Stimulated activated CD4-positive, alpha-beta T cell treated with anti-CD3 and anti-CD28 coated beads, Interleukin-1b, Interleukin-23, amount 100 ng/mL, for 4 hours (primary cell): ENCODE measurements at regions not wholly inside any gene's neighbourhood (a gene's known extent, or its start where the extent isn't known, plus 50 kb on each side); places are given as distances from the start of the nearest gene placed in this dataset.

Source experiments
- DNase-seq, 2 donors: peaks; one replicate each; pipeline ENCODE4 v3.0.0-alpha.2; 2020; ENCODE audit warnings: low read depth in 2 of 2

DNA sequence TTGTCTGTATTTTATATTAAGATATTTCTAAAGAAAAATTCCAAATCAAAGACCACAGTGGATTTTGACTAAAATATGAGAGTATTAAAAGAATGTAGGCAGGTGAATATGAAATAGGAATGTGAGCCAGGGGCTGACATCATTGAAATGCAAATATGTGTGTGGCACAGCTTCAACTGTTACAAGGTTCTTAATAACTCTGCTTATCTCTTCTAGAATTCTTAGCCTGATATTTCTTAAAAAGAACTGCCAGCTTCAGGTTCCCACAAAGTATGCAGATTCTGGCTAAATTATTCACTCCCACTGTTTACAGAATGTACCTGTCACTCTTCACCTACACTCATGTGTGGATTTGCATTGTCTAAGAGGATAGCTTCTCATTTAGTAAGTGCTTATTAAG is 274.4 kb downstream of the DIRAS2 start:
- no peak for DNase-seq

DNA sequence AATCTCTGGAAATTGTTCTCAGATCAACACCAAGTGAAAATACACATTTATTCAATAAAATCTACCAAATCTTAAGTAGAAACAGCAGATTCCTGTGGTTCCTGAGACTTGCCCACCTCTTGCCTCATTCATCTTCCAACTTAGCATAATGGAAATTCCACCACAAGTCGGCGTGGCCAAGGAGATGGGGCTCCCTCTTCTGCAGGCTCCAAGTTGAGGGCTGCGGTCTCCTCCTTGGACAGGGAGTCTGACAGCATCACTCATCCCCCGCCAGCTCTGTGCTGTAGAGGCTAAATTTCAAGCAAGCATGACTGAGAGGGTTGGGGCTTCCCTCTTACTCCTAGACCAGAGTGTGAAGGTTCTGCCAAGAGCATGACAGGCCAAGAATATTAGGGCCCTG is 273.7 kb downstream of the DIRAS2 start:
- DNase-seq: no peak

DNA sequence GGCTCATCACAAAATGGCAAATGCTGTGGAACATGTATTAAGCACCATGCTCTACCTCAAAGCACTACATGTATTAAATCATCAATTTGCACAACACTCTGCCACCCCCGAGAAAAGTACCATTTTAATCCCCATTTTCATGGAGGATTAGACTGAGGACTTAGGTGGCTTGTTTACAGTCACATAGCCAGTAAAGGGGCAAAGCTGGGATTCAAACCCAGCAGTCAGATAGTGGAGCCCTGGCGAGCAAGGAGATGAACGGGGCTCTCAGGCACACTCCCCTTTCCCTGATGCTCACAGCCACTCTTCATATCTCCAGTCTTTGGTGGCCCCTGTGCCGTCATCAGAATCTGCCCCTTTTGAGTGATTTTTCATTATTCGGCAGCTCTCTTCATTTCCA is 262.9 kb downstream of the DIRAS2 start:
- DNase-seq: no peak

DNA sequence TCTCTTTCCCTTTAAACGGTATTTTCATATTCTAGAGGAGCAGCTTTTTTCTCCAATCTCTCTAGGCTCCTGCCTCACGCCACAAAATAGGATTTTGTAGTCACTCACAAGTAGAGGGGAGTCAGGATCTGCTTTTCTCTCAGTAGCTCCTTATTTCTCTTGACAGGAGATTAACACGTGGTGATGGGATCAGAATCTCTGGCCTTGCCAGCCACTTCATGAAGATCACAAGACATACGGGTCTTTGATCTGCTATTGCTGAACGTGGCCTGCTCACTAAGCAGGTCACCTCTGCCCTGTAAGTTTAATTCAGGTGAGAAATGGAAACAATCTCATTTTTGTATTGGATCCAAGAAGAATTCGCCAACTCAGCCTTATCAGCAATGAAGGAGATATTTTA is 257.5 kb downstream of the DIRAS2 start:
- no peak for DNase-seq

DNA sequence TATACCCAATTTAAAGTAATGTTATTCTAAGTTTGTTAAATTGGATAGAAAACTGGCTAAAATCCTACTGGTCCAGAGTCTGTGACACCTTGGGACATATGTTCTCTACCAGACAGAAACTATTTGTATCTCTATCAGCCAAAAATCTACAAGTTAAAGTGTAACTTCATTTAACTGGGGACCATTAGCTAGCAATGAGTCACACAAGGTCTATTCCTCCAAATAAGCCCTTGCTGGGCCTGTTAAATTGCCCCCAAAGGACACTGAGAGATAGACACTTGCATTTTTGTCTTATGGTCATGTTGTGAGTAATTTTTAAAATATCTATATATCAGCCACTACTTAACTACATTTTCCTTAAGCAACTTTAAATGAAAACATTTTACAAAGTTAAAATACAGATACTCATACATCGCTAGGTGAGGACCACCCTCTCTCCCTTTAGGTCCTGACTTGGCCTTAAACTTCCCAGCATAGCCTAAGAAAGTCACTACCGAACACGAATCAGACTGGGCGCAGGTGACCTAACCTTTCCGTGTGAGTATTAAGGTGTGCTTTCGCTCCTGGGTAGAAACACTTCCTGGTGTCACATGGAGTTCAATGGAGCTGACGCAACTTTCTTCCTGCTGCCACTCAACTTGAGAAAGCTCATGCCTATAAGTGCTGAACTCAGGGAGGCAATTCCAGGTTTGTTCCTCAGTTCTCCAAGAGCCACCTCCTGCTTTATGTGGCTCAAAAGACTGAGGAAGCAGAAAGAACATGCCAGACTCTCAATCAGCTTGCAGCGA is 249.1 kb downstream of the DIRAS2 start:
- no peak for DNase-seq

DNA sequence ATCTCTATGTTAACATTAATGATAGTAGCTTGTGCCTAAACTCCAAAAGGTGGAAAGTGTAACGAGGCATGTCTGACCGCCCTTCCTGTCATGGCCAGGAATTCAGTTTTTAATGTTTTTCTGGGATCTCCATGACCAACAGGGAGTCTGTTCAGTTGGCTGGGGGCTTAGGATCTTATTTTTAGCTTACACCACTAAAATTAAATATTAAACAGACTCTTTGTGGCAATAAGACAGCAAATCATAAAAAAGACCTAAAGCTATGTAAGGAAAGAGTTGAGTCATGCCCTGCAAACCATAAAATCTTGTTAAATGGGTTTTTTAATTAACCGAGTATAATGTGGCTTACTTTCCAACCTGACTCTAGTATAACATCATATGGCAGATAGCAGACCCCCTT is 247.8 kb downstream of the DIRAS2 start:
- DNase-seq: no peak

DNA sequence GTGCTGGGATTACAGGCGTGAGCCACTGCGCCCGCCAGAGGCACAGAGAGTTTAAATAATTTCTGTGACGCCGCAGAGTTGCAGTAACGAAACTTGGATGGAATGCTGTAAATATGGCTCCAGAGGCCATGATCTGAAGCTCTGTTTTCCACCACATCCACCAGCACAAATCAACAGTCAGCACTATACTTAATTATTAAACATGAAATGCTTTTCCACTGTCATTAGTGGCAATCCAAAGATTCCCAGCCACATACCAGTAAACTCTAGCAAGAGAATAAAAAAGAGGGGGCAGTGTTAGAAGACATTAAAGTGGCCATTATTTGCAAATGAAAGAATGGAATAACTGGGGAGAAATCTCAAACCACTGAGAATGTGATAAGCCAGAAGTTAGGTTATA is 242.5 kb downstream of the DIRAS2 start:
- DNase-seq: no peak

DNA sequence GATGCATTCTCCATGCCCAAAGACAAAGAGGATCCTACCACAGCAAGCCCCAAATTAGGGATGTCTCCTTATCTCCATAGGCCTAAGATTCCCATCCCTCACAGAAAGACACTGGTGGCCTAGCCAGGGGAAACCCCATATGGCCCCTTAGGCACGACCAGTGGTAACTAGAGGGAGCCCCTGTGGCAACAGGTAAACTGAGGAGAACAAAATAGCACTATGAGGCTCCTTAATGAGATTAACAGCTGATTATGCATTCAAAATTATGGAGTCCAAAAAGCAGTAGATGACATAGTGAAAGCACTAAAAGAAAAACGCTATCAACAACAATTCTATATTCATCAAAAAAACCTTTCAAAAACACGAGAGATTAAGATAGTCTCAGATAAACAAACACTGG is 234.0 kb downstream of the DIRAS2 start:
- DNase-seq: no peak

DNA sequence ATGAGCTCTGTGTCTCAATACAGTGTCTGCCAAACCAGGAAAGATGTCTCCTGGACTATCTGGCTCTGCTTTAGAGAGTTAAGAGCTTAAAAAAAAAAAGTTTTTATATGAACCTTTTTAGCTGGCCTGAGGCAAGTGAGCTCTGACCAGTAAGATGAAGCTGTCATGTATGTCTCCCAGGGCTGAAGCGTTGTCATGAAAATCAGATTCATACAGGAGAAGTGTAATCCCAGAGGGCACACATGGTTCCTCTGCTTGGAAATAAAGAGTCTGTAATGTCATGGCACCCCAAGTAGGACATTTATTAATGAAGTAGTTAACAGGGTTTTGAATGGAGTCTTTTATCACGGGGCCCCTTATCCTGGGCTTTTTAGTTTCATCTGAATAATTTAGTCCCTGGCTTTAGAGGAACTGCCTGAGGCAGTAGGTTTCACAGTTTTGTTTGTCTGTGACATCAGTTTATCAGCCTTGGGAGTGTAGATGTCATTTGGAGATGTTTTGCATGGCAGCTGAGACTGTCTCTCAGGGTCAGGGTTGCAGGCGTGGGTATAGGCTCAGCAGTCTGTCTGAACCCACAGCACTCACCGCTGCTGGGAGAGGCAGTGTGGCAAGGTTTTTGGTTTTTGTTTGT is 223.3 kb downstream of the DIRAS2 start:
- DNase-seq: no peak

DNA sequence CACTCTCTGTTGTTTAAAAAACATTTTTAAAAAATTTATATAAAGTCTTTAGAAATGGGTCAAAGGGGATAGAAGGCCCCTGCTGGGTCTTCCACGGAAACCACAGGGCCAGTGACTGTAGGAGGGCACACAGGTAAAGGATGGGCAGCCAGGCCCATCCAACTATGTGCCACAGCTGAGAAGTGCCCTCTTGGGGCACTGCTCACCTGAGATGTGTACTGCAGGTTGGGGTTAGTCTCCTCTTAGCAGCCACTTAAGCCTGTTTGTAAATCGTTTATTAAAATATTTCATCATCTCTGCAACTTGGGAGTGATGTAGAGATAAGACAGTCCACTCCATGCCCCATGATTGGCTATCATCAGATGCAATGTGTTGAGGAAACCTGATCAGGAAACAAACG is 222.4 kb downstream of the DIRAS2 start:
- no peak for DNase-seq

DNA sequence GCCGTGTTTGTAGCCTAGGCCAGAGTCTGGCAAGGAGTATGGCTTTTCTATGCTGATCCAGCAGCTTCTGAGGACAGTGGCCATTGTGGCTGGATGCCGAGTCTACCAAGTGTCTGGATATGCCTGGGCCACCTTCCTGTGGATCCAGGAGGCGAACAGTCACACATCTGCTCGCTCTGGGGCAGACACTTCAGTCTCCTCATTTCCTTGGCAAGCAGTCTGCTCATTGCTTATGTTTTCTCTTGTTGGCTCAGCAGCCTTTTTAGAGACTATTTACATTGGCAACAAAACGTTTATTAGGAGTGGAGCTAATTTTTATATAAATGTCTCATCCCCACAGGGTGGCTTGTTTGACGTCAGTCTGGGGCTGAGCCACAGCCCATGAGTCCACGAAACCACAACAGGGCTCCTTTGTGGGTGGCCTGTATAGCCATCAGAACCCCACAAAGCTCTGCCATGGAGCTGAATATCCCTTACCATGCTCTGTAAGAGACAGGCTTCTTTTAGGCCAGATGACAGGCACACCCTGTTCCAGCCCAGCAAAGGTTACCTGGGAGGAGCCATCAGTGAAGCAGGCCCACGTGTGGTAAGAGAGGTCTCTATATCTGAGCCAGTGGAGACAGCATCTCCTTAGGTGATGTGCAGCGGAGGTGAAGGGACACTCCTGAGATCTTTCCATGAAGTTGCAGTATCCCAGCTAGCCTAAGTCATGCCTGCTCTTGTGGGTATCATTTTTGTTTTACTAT is 221.7 kb downstream of the DIRAS2 start:
- no peak for DNase-seq

DNA sequence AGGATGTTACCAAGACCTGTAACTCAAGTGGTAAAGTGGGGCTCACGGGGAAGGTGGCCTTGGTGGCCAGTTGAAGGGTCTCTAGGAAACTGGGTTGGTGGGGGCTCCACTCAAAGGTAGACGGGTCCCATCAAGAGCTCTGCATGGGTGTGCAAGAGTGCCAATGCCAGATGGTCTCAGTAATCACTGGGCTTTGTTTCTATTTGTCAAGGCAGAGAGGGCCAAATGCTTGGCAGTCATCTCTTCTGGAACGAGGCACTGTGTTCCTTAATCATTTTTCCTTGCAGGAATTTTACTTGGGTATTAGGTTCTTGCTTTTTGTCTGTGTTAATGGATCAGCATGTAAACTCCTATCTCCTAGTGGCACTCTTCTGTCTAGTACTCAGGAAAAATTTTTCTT is 220.8 kb downstream of the DIRAS2 start:
- DNase-seq: no peak

DNA sequence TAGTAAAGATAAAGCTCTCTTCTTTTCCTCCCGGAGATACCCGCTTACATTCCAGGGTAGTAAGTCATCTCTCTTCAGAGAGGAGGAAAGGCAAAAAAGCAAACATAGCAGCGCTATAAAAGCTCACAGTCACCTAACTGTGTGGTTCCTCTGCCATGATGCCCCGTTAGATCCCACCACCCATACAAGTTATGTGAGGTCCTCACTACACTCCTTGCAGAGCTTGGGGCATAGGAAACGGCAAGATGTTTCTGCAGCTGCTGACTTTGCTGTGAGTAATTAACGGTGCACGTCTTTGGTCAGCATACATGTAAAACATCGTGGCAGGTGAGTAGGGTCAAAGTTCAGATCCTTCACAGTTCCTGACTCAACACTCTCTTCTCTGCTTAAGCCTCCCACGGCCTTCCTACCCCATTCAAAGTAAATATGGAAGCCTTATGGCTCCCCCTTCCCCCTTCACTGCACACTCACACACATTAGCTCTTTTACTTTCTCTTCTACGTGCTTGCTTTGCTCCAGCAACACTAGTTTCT is 218.9 kb downstream of the DIRAS2 start:
- no peak for DNase-seq

DNA sequence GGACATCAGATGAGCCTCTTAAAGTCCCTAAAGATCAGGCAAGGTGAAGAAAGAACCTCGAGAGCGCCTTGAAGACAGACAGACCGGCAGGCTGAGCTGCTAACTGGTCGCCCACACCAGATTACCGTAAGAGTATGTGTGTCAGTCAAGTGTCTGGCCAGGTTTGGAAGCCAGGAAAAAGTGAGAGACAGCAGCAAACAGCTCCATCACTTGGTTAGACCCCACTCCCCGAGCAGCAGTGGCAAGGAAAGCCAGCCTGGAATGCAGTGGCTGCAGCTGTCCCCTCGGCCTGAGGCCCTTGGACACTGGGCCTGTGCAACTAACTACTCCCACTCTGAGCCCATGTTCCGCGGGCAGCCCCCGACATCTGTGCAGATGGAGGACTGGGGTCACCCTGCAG is 214.1 kb downstream of the DIRAS2 start:
- DNase-seq: no peak

DNA sequence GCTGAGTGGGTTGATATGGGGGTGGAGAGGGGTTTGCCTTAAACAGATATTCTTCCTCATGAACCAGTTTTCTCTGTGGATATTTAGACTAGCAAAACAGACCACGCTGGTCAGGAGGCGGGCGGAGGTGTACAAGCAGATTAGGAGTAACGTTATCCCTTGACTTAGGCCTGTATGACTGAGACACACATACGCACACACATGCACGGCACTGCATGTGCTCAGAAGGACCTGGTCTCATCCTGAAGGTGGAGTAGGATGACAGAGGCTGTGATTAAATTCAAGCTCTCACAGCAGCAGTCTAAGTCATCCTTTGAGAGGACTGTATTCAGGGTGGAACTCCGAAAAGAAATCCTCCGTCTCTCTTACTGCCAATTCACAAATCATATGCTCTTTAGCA is 209.7 kb downstream of the DIRAS2 start:
- no peak for DNase-seq

DNA sequence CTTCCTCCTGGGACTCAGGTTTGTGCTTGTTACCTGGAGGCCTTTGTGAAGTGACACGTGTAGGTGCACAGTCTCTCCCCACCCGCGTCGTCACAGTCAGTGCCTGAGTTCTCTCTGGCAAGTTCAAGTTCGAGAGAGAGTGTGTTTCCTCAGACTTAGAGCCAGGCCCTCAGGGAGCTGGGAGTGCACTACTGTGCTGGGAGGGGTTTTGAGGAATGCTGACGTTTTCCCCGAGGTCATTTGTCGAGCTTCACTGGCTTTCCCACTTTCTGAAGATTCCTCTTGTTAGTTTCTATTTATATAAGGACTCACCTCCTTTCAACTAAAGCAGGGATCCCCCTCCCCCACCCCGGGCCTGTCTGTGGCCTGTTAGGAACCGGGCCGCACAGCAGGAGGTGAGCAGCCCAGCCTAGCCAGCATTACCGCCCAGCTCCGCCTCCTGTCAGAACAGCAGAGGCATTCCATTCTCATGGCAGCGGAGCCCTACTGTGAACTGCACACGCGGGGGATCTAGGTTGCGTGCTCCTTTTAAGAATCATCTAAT is 209.2 kb downstream of the DIRAS2 start:
- DNase-seq: no peak

DNA sequence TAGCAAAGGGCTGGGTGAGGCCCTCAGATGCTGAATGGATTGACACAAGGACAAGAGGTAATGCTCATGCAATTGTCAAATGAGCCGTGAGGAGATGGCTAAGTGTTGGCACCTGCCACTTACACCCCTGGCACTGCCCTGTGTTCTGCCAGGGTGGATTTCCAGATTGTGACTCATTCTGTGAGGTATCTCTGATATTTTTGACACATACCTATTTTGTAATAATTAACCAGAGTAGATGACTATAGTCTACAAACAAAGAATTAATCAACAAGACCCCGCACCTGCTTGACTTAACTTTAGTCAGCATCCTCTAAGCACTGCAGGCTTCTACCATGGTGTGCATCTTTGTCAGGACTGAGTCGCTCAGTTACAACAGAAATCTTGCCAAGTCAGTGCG is 200.8 kb downstream of the DIRAS2 start:
- DNase-seq: no peak

DNA sequence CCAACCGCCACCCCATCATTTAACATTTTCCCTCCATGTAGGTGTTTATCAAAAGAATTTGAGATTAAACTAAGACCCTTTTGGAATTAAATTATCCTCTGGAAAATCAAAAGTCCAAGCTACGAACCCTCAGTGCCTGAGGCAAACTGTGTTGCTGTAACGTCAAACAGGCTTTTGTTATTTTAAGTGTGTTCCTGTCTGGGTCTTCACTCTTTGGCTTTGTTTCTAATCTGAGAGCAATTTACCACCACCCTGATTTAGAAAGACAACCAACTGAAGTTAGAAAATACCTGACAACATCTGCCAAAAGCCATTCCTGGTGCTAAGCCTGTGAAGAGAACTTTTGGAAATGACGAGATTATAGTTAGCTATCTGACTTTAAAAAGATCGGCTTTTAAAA is 199.9 kb downstream of the DIRAS2 start:
- no peak for DNase-seq

DNA sequence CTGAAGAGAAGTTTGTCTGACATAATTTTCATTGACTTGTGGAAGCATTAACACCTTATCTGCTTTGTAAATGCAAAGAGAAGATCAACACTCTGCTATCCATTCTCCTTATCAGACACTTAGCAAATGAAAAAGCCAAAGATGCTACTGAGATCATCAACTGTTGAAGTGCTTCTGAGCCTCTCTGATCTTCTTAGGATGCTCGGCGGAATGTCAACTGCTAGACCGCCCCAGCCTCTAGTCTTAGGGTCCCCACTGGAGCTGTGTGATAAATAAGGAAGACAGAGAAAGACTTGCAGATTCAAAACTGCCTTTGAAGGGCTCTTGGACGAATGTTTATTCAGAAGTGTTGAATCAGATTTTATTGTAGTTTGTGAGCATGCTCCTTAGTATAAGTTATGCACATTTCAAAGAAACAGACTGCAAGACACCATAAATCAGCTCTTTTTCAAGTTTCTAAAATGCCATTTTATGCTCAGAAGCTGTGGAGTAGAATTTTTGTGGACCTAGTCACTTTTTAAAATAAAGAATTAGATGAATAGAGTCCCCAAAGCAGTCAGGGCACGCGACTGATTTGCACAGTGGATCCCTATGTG is 197.9 kb downstream of the DIRAS2 start:
- DNase-seq: no peak

DNA sequence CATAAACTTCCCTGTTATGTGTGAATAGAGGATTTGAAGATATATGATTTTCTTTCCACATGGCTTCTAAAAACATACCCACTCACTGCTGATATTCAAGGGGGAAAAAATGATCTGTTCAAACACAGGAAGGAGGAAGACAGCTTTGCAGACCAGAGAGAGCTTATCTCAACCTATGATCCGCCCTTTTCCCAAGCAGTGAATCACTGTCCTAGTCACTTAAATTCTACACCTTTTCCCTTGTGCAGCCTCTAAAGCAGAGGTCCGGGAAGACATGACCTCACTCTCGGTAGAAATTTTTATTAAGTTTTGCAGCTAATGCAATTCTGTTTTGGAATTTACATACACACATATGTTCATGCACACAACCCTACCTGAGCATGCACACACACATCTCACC is 197.2 kb downstream of the DIRAS2 start:
- no peak for DNase-seq

DNA sequence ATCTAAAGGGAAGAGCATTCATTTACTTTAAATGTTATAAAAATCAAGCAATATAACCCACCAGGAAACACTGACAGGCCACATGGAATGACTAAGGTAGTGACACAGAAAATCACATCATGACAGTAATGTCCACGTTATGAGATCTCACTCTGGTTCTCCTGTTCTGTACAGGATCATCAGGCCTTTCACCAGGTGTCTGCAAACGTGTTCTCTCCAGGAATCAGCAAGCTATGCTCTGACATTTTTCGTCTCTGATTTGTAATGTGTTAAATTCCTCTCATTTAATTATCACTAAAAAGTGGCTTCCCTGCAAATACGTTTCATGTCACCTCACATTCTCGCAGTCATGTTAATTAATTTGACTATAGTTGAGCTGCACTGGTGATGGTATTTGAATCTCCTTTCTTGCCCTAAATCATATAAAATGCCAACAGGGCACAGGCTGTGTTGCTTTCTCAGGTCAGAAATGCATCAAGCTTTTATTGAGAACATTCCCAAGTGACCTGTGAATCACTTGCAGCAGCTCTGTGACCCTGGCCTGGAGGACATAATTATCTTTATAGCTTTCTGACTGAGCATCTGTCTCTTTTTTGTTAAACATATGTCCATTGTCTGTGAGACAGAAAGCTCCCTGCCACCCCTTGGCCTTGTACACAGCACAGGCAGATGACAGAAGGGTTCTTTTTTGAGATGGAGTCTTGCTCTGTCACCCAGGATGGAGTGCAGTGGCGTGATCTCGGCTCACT is 196.2 kb downstream of the DIRAS2 start:
- DNase-seq: no peak
